B cell (primary cell): ENCODE measurements at regions not wholly inside any gene's neighbourhood (a gene's known extent, or its start where the extent isn't known, plus 50 kb on each side); places are given as distances from the start of the nearest gene placed in this dataset.

ENCODE experiments used
- ATAC-seq: fragments of 200-7000 bp; cut with Tn5 transposase; one replicate; pipeline ENCODE4 v1.10.0; 2021; ENCODE audit warnings: low read depth, mild to moderate bottlenecking, moderate number of reproducible peaks, moderate library complexity
- CTCF ChIA-PET: fragments of 350-600 bp; sonication (Branson Sonifier 250); formaldehyde crosslinking; loops from one replicate; lab custom pipeline; 2021; ENCODE audit warnings: antibody characterized with exemption, inconsistent platforms; lab: Charles Lee
- POLR2A ChIA-PET: fragments of 350-600 bp; sonication (Branson Sonifier 250); formaldehyde crosslinking; loops from one replicate; lab custom pipeline; 2021; ENCODE audit warnings: antibody characterized with exemption; lab: Charles Lee
- DNase-seq: peaks from one replicate; pipeline ENCODE4 v3.0.0; 2013
- H2AFZ ChIP-seq: 2 replicates; pipeline ENCODE4 v1.6.1; 2012; ENCODE audit warnings: mild to moderate bottlenecking, low read depth, low read length; ENCODE audit not compliant: insufficient read depth, poor library complexity, severe bottlenecking
- H3K27ac ChIP-seq, 2 donors: 1 replicate in 1 of 2; 2 replicates in 1 of 2; pipeline ENCODE4 v1.5.1; 2012 to 2013; ENCODE audit warnings: low read length in 2 of 2, mild to moderate bottlenecking in 2 of 2, moderate library complexity in 1 of 2
- H3K27me3 ChIP-seq, 4 experiments: fragments of 200-600 bp in 1 of 4; sonication (generic) in 1 of 4; replicated peaks in 1 of 4; 1 replicate in 2 of 4; 2 replicates in 2 of 4; pipeline versions ENCODE4 v1.6.1 to v1.7.0; 2013 to 2016; ENCODE audit warnings: low read length in 3 of 4, mild to moderate bottlenecking in 2 of 4, mixed read lengths in 1 of 4, moderate library complexity in 1 of 4; ENCODE audit not compliant: insufficient read depth in 4 of 4, control insufficient read depth in 3 of 4; ENCODE audit errors: control extremely low read depth in 1 of 4
- H3K36me3 ChIP-seq, 2 experiments: replicated peaks in 1 of 2; 1 replicate in 1 of 2; 2 replicates in 1 of 2; pipeline versions ENCODE4 v1.6.1 to v1.7.1; 2013; ENCODE audit warnings: low read length in 1 of 2; ENCODE audit not compliant: insufficient read depth in 2 of 2, control insufficient read depth in 1 of 2; ENCODE audit errors: control extremely low read depth in 1 of 2, extremely low read depth in 1 of 2
- H3K4me1 ChIP-seq, 2 donors: fragments of 200-600 bp in 1 of 2; sonication (generic) in 1 of 2; 1 replicate in 1 of 2; 2 replicates in 1 of 2; pipeline versions ENCODE4 v1.5.1 to v1.6.1; 2013 to 2017; ENCODE audit warnings: low read length in 2 of 2; ENCODE audit not compliant: control insufficient read depth in 2 of 2, insufficient read depth in 2 of 2
- H3K4me2 ChIP-seq: replicated peaks from 2 replicates; pipeline ENCODE3; 2012; ENCODE audit warnings: mild to moderate bottlenecking, low read depth, low read length; ENCODE audit not compliant: poor library complexity, severe bottlenecking
- H3K4me3 ChIP-seq, 5 experiments: fragments of 200-600 bp in 1 of 5; sonication (generic) in 1 of 5; 1 replicate in 3 of 5; 2 replicates in 2 of 5; pipeline versions ENCODE4 v1.5.1 to v1.7.0; 2011 to 2016; ENCODE audit warnings: low read length in 4 of 5, mild to moderate bottlenecking in 4 of 5, low read depth in 2 of 5, control low read depth in 1 of 5, moderate library complexity in 1 of 5; ENCODE audit not compliant: insufficient read depth in 1 of 5; ENCODE audit errors: control extremely low read depth in 1 of 5, extremely low read depth in 1 of 5
- H3K79me2 ChIP-seq: fragments of 200-600 bp; sonication (generic); one replicate; pipeline ENCODE4 v1.6.0; 2016; ENCODE audit warnings: low read length; ENCODE audit not compliant: control insufficient read depth, insufficient read depth
- H3K9ac ChIP-seq: fragments of 200-600 bp; sonication (generic); 2 replicates; pipeline ENCODE4 v1.6.1; 2017; ENCODE audit warnings: mild to moderate bottlenecking, low read length, moderate library complexity
- H3K9me3 ChIP-seq, 3 donors: one replicate each; pipeline versions ENCODE4 v1.6.1 to v1.7.1; 2013; ENCODE audit warnings: low read length in 2 of 3; ENCODE audit not compliant: control insufficient read depth in 2 of 3, insufficient read depth in 1 of 3; ENCODE audit errors: control extremely low read depth in 1 of 3
- H4K20me1 ChIP-seq: 2 replicates; pipeline ENCODE4 v1.6.0; 2012; ENCODE audit warnings: mild to moderate bottlenecking, low read length; ENCODE audit not compliant: insufficient read depth, control insufficient read depth, poor library complexity, severe bottlenecking
- H3K27ac Mint-ChIP-seq: one replicate; pipeline ENCODE4 v1.8.0; 2021; ENCODE audit warnings: mixed read lengths
- H3K27me3 Mint-ChIP-seq: one replicate; pipeline ENCODE4 v1.8.0; 2021; ENCODE audit warnings: mixed read lengths
- H3K4me1 Mint-ChIP-seq: one replicate; pipeline ENCODE4 v1.8.0; 2021; ENCODE audit warnings: mixed read lengths
- H3K4me3 Mint-ChIP-seq: one replicate; pipeline ENCODE4 v1.8.0; 2021; ENCODE audit warnings: mixed read lengths
- H3K9me3 Mint-ChIP-seq: one replicate; pipeline ENCODE4 v1.8.0; 2022; ENCODE audit warnings: mixed read lengths; ENCODE audit not compliant: insufficient read depth
- EZH2 ChIP-seq: IDR thresholded peaks from 2 replicates; pipeline ENCODE4 v1.6.1; 2012; ENCODE audit warnings: borderline replicate concordance, low read depth, mild to moderate bottlenecking, moderate library complexity, low read length; ENCODE audit not compliant: insufficient read depth, poor library complexity, severe bottlenecking
- WGBS: methylation state at CpG from one replicate; pipeline ENCODE4 v1.1.5; 2013; ENCODE audit warnings: missing lambda C conversion rate; ENCODE audit not compliant: insufficient coverage; 5-methylcytosine and 5-hydroxymethylcytosine counted together
- intact Hi-C: fragments of 100-400 bp; cut with micrococcal nuclease; formaldehyde crosslinking; loops from one replicate; pipeline ENCODE4 v1.10.0; 2022
- TF ChIP-seq, protein P1 (sequence below): fragments of 200-600 bp; IDR thresholded peaks from one replicate; pipeline ENCODE4 v1.8.0; 2022; ENCODE audit warnings: antibody characterized with exemption, mild to moderate bottlenecking

DNA sequence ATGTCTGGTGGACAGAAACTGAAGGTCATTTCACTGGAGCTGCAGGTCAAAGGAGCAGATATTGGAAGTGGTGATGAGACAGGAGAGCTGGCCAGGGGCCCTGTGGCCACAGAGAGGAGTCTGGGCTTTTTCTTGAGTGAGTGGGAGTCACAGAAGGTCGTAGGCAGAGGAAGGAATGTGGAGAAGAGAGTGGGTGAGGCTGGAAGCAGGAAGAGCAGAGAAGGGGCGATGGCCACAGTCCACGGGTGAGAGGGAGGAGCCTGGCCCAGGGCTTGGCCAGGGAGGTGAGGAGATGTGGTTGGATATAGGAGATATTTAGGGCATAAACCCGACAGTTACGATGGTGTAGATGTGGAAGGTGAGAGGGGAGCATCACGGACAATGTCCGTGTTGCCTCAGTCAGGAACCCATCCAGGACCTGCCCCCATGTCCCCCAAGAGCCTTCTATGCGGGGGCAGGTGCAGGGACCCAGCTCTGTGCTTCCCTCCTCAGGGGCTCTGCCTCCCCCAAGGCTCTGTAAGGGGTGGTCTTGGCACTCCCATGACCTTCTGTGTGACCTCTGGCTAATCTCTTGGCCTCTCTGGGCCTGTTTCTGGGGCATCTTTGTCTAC is 150.5 kb upstream of the PTPN1 start:
- H2AFZ ChIP-seq = no peak overlapping the region
- no peak overlapping the region for H3K9ac ChIP-seq
- WGBS = 81% methylated on average over 5 of the region's 8 CpGs
- Mint-ChIP-seq H3K9me3 (no peaks in the 10 kb centered on the region), H3K4me1 (no peaks in the 10 kb centered on the region), H3K27ac (no peak overlapping the region), H3K4me3 (no peak overlapping the region), H3K27me3 (peaks cover 16% of the 10 kb centered on the region)
- no peak overlapping the region for H3K27ac ChIP-seq
- ATAC-seq (no peak), DNase-seq (no peak)
- H3K27me3 ChIP-seq = peaks cover 0 to 2% (median 0%) of the 10 kb centered on the region in 4 experiments
- TF ChIP-seq, protein P1, sequence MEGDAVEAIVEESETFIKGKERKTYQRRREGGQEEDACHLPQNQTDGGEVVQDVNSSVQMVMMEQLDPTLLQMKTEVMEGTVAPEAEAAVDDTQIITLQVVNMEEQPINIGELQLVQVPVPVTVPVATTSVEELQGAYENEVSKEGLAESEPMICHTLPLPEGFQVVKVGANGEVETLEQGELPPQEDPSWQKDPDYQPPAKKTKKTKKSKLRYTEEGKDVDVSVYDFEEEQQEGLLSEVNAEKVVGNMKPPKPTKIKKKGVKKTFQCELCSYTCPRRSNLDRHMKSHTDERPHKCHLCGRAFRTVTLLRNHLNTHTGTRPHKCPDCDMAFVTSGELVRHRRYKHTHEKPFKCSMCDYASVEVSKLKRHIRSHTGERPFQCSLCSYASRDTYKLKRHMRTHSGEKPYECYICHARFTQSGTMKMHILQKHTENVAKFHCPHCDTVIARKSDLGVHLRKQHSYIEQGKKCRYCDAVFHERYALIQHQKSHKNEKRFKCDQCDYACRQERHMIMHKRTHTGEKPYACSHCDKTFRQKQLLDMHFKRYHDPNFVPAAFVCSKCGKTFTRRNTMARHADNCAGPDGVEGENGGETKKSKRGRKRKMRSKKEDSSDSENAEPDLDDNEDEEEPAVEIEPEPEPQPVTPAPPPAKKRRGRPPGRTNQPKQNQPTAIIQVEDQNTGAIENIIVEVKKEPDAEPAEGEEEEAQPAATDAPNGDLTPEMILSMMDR = no peak
- TF ChIP-seq EZH2 = no peak
- H3K79me2 ChIP-seq = no peaks in the 10 kb centered on the region
- no peak overlapping the region for H3K4me2 ChIP-seq
- ChIA-PET POLR2A (no interaction called here), CTCF (no interaction called here)
- intact Hi-C loops = no loop called here
- H3K4me1 ChIP-seq = no peaks in the 10 kb centered on the region
- no peak overlapping the region for H3K4me3 ChIP-seq
- H3K36me3 ChIP-seq = no peaks in the 10 kb centered on the region
- H3K9me3 ChIP-seq = peaks cover 0 to 7% (median 0%) of the 10 kb centered on the region in 3 donors
- no peaks in the 10 kb centered on the region for H4K20me1 ChIP-seq

DNA sequence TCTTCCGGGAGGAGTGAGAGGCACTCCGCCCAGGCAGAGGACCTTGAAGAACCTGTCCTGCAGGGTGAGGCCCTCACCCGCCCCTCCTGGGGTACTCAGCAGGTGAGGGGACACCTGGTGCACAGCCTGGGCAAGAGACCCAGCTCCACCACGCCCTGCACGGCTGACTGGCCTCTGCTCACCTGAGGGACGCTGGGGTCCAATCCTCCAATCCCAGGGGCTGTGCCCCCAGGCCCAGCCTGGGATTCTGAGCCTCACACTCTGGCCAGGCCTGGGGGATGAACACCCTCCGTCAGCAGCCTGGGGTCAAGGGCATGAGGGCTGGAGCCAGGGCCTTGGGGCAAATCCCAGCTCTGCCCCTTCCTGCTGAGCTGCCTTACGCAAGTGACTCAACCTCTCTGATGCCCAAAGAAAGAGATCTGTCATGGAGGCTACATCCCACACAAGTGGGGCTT is 149.9 kb upstream of the PTPN1 start:
- no peaks in the 10 kb centered on the region for H3K4me1 Mint-ChIP-seq
- peaks cover 0 to 2% (median 0%) of the 10 kb centered on the region in 4 experiments for H3K27me3 ChIP-seq
- no peak overlapping the region for H3K9ac ChIP-seq
- no peak for DNase-seq
- no peak for ATAC-seq
- H3K4me3 ChIP-seq = no peak overlapping the region
- peaks cover 16% of the 10 kb centered on the region for H3K27me3 Mint-ChIP-seq
- TF ChIP-seq EZH2 = no peak
- TF ChIP-seq, protein P1 = no peak
- POLR2A ChIA-PET = no interaction called here
- no peaks in the 10 kb centered on the region for H3K79me2 ChIP-seq
- H3K9me3 Mint-ChIP-seq = no peaks in the 10 kb centered on the region
- WGBS = 90% methylated on average over 8 of the region's 8 CpGs
- H3K4me1 ChIP-seq = no peaks in the 10 kb centered on the region
- H3K4me3 Mint-ChIP-seq = no peak overlapping the region
- no peak overlapping the region for H3K4me2 ChIP-seq
- no peaks in the 10 kb centered on the region for H4K20me1 ChIP-seq
- H2AFZ ChIP-seq = no peak overlapping the region
- intact Hi-C loops = no loop called here
- H3K27ac Mint-ChIP-seq = no peak overlapping the region
- H3K36me3 ChIP-seq = no peaks in the 10 kb centered on the region
- no peak overlapping the region for H3K27ac ChIP-seq
- H3K9me3 ChIP-seq = peaks cover 0 to 5% (median 0%) of the 10 kb centered on the region in 3 donors
- CTCF ChIA-PET = no interaction called here
